HepG2 (cell line): ENCODE measurements at regions not wholly inside any gene's neighbourhood (a gene's known extent, or its start where the extent isn't known, plus 50 kb on each side); places are given as distances from the start of the nearest gene placed in this dataset.

ENCODE experiments used
- ATAC-seq: fragments of 200-7000 bp; cut with Tn5 transposase; 3 replicates; pipeline ENCODE4 v1.9.1; 2020; ENCODE audit warnings: mild to moderate bottlenecking, moderate library complexity
- BruUV-seq: library from RNA; stranded (reverse); fragments of 400-500 nt; replicated peaks from 2 replicates; lab custom pipeline; 2021; lab: Mats Ljungman, UMichigan
- CTCF ChIA-PET: fragments of 300-600 bp; formaldehyde crosslinking; extraction: SDS; loops from one replicate; lab custom pipeline; 2021; ENCODE audit warnings: low total read pairs, inconsistent platforms, low intra/inter-chr PET ratio; lab: Yijun Ruan, JAX
- POLR2A ChIA-PET: fragments of 350-600 bp; sonication (Branson Sonifier 250); formaldehyde crosslinking; loops from one replicate; lab custom pipeline; 2020; ENCODE audit warnings: antibody characterized with exemption, inconsistent platforms; lab: Yijun Ruan, JAX
- DNase-seq: peaks from one replicate; pipeline ENCODE4 v3.0.0-alpha.2; 2015; ENCODE audit warnings: low spot score
- FAIRE-seq: peaks from 3 replicates; lab custom pipeline; 2011; peaks lifted over from hg19 to GRCh38; lab: Jason Lieb, UNC
- H2AFZ ChIP-seq: one replicate; pipeline ENCODE4 v1.6.1; 2011; ENCODE audit warnings: low read length, inconsistent platforms
- H3K27ac ChIP-seq: fragments of 300-600 bp; 3 replicates; pipeline ENCODE4 v1.8.0; 2011; ENCODE audit warnings: mixed run types, mild to moderate bottlenecking, mixed read lengths, low read length, inconsistent platforms; ENCODE audit not compliant: insufficient read depth; ENCODE audit errors: extremely low read length
- H3K27me3 ChIP-seq, 2 experiments: fragments of 200-600 bp in 1 of 2; 2 replicates in 1 of 2; 3 replicates in 1 of 2; pipeline versions ENCODE4 v1.6.0 to v1.8.0; 2011; ENCODE audit warnings: low read length in 2 of 2, mild to moderate bottlenecking in 2 of 2, moderate library complexity in 2 of 2, inconsistent platforms in 1 of 2; ENCODE audit not compliant: insufficient read depth in 2 of 2, control insufficient read depth in 1 of 2
- H3K36me3 ChIP-seq, 2 experiments: fragments of 200-600 bp in 1 of 2; replicated peaks in 1 of 2; 2 replicates in 1 of 2; 3 replicates in 1 of 2; pipeline versions ENCODE4 v1.5.1 to v1.8.0; 2011; ENCODE audit warnings: low read length in 2 of 2, inconsistent platforms in 1 of 2; ENCODE audit not compliant: insufficient read depth in 2 of 2, control insufficient read depth in 1 of 2
- H3K4me1 ChIP-seq: 2 replicates; pipeline ENCODE4 v1.5.1; 2012; ENCODE audit warnings: low read length, inconsistent platforms; ENCODE audit not compliant: insufficient read depth
- H3K4me2 ChIP-seq: 2 replicates; pipeline ENCODE4 v1.6.0; 2011; ENCODE audit warnings: low read depth, low read length, inconsistent platforms
- H3K4me3 ChIP-seq, 3 experiments: fragments of 200-600 bp in 1 of 3; sonication (generic), shearing (Covaris generic) in 1 of 3; replicated peaks in 1 of 3; 2 replicates each; pipeline ENCODE4 v1.5.1; 2011 to 2016; ENCODE audit warnings: low read length in 3 of 3, inconsistent platforms in 2 of 3, low read depth in 2 of 3, mild to moderate bottlenecking in 2 of 3, control low read depth in 1 of 3, mixed read lengths in 1 of 3; ENCODE audit not compliant: insufficient read depth in 1 of 3
- H3K79me2 ChIP-seq: one replicate; pipeline ENCODE4 v1.6.1; 2011; ENCODE audit warnings: low read length, inconsistent platforms; ENCODE audit not compliant: insufficient read depth
- H3K9ac ChIP-seq: 2 replicates; pipeline ENCODE4 v1.6.0; 2011; ENCODE audit warnings: mild to moderate bottlenecking, low read depth, low read length, inconsistent platforms; ENCODE audit not compliant: insufficient read depth
- H3K9me3 ChIP-seq: 2 replicates; pipeline ENCODE4 v1.5.1; 2012; ENCODE audit warnings: mild to moderate bottlenecking, low read length
- H4K20me1 ChIP-seq: 2 replicates; pipeline ENCODE4 v1.6.0; 2011; ENCODE audit warnings: inconsistent platforms, mild to moderate bottlenecking, low read length, moderate library complexity; ENCODE audit not compliant: insufficient read depth
- KMT2A ChIP-seq: sonication (generic); formaldehyde crosslinking; IDR thresholded peaks from 2 replicates; pipeline ENCODE4 v1.4.0; 2020; ENCODE audit warnings: missing genetic modification reagents
- MAFF ChIP-seq: IDR thresholded peaks from 2 replicates; pipeline ENCODE4 v1.6.1; 2011; ENCODE audit warnings: low read depth, low read length, improper control_type of control experiment
- POLR2G ChIP-seq: fragments of 200-400 bp; formaldehyde crosslinking; IDR thresholded peaks from 2 replicates; pipeline ENCODE4 v1.6.1; 2018; ENCODE audit warnings: mild to moderate bottlenecking, low read depth, low read length, moderate library complexity
- SRF ChIP-seq: IDR thresholded peaks from 2 replicates; pipeline ENCODE4 v1.6.1; 2011; ENCODE audit warnings: mild to moderate bottlenecking, low read depth, low read length, moderate library complexity
- ZFP36L1 ChIP-seq: sonication (generic); formaldehyde crosslinking; IDR thresholded peaks from 2 replicates; pipeline ENCODE4 v1.8.0; 2022; ENCODE audit warnings: mild to moderate bottlenecking, missing genetic modification reagents, moderate library complexity
- ZFP37 ChIP-seq: sonication (generic); formaldehyde crosslinking; IDR thresholded peaks from 2 replicates; pipeline ENCODE4 v1.4.0; 2020; ENCODE audit warnings: missing genetic modification reagents, borderline replicate concordance
- ZNF136 ChIP-seq: sonication (generic); formaldehyde crosslinking; IDR thresholded peaks from 2 replicates; pipeline ENCODE4 v1.8.1; 2022; ENCODE audit warnings: low read depth, mild to moderate bottlenecking, moderate library complexity, missing genetic modification reagents
- ZNF317 ChIP-seq: sonication (generic); formaldehyde crosslinking; IDR thresholded peaks from 2 replicates; pipeline ENCODE4 v1.5.0; 2020; ENCODE audit warnings: mild to moderate bottlenecking, missing genetic modification reagents
- ZNF383 ChIP-seq: sonication (generic); formaldehyde crosslinking; IDR thresholded peaks from 2 replicates; pipeline ENCODE4 v1.4.0; 2020; ENCODE audit warnings: missing genetic modification reagents, mild to moderate bottlenecking, borderline replicate concordance
- ZNF629 ChIP-seq: sonication (generic); formaldehyde crosslinking; conservative IDR thresholded peaks from 2 replicates; pipeline ENCODE4 v1.5.0; 2020; ENCODE audit warnings: missing genetic modification reagents
- WGBS: methylation state at CpG from one replicate; pipeline ENCODE4 v1.1.6; 2017; ENCODE audit warnings: low lambda C conversion rate; 5-methylcytosine and 5-hydroxymethylcytosine counted together
- in situ Hi-C: cut with HindIII; loops from 2 replicates; pipeline ENCODE4 v1.10.0; 2017; ENCODE audit warnings: low pct_unique_long_range_greater_than_20kb; ENCODE audit not compliant: extremely low pct_ligation_motif_present
- intact Hi-C: fragments of 100-400 bp; cut with micrococcal nuclease; formaldehyde crosslinking; loops from one replicate; pipeline ENCODE4 v1.10.0; 2022; ENCODE audit not compliant: unreplicated experiment
- TF ChIP-seq, protein P1 (sequence below): sonication (generic); formaldehyde crosslinking; IDR thresholded peaks from 2 replicates; pipeline ENCODE4 v1.4.0; 2020; ENCODE audit warnings: missing genetic modification reagents

DNA sequence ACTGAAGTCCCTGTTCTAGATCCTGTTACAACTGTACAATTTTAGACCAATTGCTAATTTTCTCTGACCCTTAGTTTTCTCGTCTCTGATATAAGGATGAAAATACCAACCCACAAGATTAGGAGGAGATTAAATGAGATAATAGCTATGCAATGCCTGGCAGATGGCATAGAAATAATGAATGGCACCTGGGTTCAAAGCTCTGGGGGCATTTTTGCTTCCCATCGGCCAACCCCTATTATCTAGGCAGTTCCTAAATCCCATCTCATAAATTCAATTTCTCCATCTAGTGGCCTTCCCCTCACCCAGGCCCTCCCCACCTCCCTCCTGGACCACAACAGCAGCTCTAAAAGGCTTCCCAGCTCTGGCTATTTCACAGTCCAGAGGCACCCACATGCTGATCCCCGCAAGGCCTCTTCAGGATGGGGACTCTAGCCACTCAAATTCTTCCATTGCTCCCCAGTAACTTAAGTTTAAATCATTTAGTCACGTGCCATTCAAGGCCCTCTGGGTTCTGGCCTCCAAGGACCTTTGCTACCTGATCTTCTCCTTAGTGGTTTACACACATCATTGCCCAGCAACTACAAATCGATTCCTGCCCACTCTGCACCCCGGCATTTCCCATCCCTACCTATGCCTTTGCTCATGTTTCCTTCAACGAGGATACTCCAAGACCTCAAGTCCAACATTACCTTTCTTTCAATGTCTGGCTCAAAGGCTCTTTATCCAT, 202.4 kb upstream of the KLF14 start:
- peaks cover 95% of the 10 kb centered on the region for H3K79me2 ChIP-seq
- CTCF ChIA-PET, result no interaction called here
- H3K27ac ChIP-seq, result no peak overlapping the region

More for the DNA sequence above, 202.4 kb upstream of the KLF14 start:
- Histone ChIP-seq H3K27me3 (no peaks in the 10 kb centered on the region), H3K9ac (no peak overlapping the region), H4K20me1 (no peaks in the 10 kb centered on the region; the same call in 1 of the 2 replicates), H3K4me3 (no peak overlapping the region), H3K4me2 (no peak overlapping the region), H3K9me3 (no peaks in the 10 kb centered on the region), H3K4me1 (peaks cover 52% of the 10 kb centered on the region), H2AFZ (no peak overlapping the region), H3K36me3 (peaks cover 4% of the 10 kb centered on the region in 2 experiments; a peak in 1 of 5 replicates)
- intact Hi-C loops, result no loop called here
- ATAC-seq (no peak), DNase-seq (no peak), FAIRE-seq (no peak)
- TF ChIP-seq, protein P1, sequence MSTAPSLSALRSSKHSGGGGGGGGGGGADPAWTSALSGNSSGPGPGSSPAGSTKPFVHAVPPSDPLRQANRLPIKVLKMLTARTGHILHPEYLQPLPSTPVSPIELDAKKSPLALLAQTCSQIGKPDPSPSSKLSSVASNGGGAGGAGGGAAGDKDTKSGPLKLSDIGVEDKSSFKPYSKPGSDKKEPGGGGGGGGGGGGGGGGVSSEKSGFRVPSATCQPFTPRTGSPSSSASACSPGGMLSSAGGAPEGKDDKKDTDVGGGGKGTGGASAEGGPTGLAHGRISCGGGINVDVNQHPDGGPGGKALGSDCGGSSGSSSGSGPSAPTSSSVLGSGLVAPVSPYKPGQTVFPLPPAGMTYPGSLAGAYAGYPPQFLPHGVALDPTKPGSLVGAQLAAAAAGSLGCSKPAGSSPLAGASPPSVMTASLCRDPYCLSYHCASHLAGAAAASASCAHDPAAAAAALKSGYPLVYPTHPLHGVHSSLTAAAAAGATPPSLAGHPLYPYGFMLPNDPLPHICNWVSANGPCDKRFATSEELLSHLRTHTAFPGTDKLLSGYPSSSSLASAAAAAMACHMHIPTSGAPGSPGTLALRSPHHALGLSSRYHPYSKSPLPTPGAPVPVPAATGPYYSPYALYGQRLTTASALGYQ (CRISPR knock-in tag), result no peak
- TF ChIP-seq ZNF383 (CRISPR knock-in tag), result no peak
- TF ChIP-seq ZNF629 (CRISPR knock-in tag), result no peak
- no peak for TF ChIP-seq ZNF136
- TF ChIP-seq ZFP37 (CRISPR knock-in tag), result no peak
- no peak for TF ChIP-seq KMT2A (CRISPR knock-in tag)
- no peak for TF ChIP-seq MAFF
- no peak for TF ChIP-seq SRF
- TF ChIP-seq ZNF317 (CRISPR knock-in tag), result peak; percentile 48; the same call in 1 of the 2 replicates
- no peak for TF ChIP-seq ZFP36L1 (CRISPR knock-in tag)
- TF ChIP-seq POLR2G, result 0 out of 2 replicates have a peak, but pooled peaks have one; percentile 19
- POLR2A ChIA-PET, result interaction anchor here (1.0 to 1.2 kb wide), 2 partner anchors 11 to 24 kb away, joined by 4 read pairs; no protein-coding TSS in a partner anchor
- WGBS, result 90% methylated on average over 7 of the region's 7 CpGs
- in situ Hi-C loops, result no loop called here
- BruUV-seq, result no TSS peak
